ENCODE measurements at regions not wholly inside any gene's neighbourhood (a gene's known extent, or its start where the extent isn't known, plus 50 kb on each side); places are given as distances from the start of the nearest gene placed in this dataset.

GRCh38 chr9:14962193-14962882, 52.1 kb upstream of the FREM1 start:
- DNase-seq (ENCODE audit: low read depth in 2 of 2) = no peak

DNA sequence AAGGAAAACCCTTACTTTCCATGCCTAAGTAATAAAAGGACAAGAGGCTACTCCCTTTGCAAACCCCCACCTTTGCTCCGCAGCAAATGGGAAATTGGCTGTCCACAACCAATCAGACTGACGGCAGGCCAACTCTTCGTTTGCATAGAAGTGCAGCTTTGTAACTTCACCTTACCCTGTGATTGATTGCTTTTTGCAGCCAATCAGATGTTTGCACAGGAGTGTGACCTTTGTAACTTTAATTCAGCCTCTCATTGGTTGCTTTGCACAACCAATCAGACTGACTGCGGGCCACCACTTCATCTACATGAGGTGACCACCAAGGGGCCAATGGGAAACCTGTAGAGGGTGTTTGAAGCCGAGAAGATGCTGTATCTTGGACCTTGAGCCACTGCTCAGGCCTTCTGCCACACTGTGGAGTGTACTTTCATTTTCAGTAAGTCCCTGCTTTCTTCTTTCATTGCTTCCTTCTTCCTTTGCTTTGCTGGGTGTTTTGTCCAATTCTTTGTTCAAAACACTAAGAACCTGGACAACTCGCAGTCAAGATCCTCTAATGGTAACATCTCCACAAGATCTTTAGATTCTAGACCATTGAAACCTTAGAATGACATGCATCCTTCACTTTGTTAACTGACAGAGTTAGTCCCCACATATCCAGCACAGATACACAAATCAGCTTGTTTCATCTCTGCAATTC, 51.3 kb upstream of the FREM1 start:
- no peak for DNase-seq (ENCODE audit: low read depth in 2 of 2)

GRCh38 chr9:14960881-14961280, 50.7 kb upstream of the FREM1 start:
- no peak for DNase-seq (ENCODE audit: low read depth in 2 of 2)
